ENCODE measurements at regions not wholly inside any gene's neighbourhood (a gene's known extent, or its start where the extent isn't known, plus 50 kb on each side); places are given as distances from the start of the nearest gene placed in this dataset.

GRCh38 chr10:28984431-28984830, 304.4 kb upstream of the LYZL1 start (continued):
- TF ChIP-seq ZNF212 (CRISPR knock-in tag; IDR thresholded peaks at IDR 0.05) (no peak), SPI1 (IDR thresholded peaks at IDR 0.05; ENCODE audit: borderline replicate concordance, low read depth, low read length) (peak; percentile 95), SREBF1 (IDR thresholded peaks at IDR 0.05; ENCODE audit: borderline replicate concordance, low read depth, low read length) (no peak), ILK (tag; IDR thresholded peaks at IDR 0.05; ENCODE audit: borderline replicate concordance, low read depth) (no peak), ZNF175 (CRISPR knock-in tag; IDR thresholded peaks at IDR 0.05; ENCODE audit: low read depth) (peak; percentile 88), KDM1A (IDR thresholded peaks at IDR 0.05) (no peak), EHMT2 (IDR thresholded peaks at IDR 0.05) (no peak), DIDO1 (tag; IDR thresholded peaks at IDR 0.05; ENCODE audit: low read depth) (no peak), SNRNP70 (optimal IDR thresholded peaks at IDR 0.05; ENCODE audit: low read depth, low read length) (no peak), FOS (IDR thresholded peaks at IDR 0.05; ENCODE audit: extremely low read depth, insufficient read length) (no peak), ZNF263 (CRISPR knock-in tag; IDR thresholded peaks at IDR 0.05; ENCODE audit: borderline replicate concordance) (no peak), MAX (CRISPR knock-in tag; IDR thresholded peaks at IDR 0.05) (0 out of 2 replicates have a peak, but pooled peaks have one; percentile 41), ARID3A (IDR thresholded peaks at IDR 0.05; ENCODE audit: borderline replicate concordance, low read depth, low read length) (no peak), GABPB1 (CRISPR knock-in tag; IDR thresholded peaks at IDR 0.05) (0 out of 2 replicates have a peak, but pooled peaks have one; percentile 33), TFAM (CRISPR knock-in tag; conservative IDR thresholded peaks at IDR 0.05) (no peak), ZBTB33 (CRISPR knock-in tag; IDR thresholded peaks at IDR 0.05) (no peak), HCFC1 (IDR thresholded peaks at IDR 0.05; ENCODE audit: low read depth, low read length) (0 out of 2 replicates have a peak, but pooled peaks have one; percentile 14), CEBPB (tag; IDR thresholded peaks at IDR 0.05) (no peak), TAF1 (IDR thresholded peaks at IDR 0.05; ENCODE audit: control insufficient read depth, extremely low read depth, insufficient read depth, low read length, severe bottlenecking) (peak; percentile 41)
- TF ChIP-seq, protein P1, sequence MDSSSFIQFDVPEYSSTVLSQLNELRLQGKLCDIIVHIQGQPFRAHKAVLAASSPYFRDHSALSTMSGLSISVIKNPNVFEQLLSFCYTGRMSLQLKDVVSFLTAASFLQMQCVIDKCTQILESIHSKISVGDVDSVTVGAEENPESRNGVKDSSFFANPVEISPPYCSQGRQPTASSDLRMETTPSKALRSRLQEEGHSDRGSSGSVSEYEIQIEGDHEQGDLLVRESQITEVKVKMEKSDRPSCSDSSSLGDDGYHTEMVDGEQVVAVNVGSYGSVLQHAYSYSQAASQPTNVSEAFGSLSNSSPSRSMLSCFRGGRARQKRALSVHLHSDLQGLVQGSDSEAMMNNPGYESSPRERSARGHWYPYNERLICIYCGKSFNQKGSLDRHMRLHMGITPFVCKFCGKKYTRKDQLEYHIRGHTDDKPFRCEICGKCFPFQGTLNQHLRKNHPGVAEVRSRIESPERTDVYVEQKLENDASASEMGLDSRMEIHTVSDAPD (CRISPR knock-in tag; IDR thresholded peaks at IDR 0.05) = no peak
- TF ChIP-seq, protein P2, sequence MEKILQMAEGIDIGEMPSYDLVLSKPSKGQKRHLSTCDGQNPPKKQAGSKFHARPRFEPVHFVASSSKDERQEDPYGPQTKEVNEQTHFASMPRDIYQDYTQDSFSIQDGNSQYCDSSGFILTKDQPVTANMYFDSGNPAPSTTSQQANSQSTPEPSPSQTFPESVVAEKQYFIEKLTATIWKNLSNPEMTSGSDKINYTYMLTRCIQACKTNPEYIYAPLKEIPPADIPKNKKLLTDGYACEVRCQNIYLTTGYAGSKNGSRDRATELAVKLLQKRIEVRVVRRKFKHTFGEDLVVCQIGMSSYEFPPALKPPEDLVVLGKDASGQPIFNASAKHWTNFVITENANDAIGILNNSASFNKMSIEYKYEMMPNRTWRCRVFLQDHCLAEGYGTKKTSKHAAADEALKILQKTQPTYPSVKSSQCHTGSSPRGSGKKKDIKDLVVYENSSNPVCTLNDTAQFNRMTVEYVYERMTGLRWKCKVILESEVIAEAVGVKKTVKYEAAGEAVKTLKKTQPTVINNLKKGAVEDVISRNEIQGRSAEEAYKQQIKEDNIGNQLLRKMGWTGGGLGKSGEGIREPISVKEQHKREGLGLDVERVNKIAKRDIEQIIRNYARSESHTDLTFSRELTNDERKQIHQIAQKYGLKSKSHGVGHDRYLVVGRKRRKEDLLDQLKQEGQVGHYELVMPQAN (IDR thresholded peaks at IDR 0.05; ENCODE audit: borderline replicate concordance) = no peak
